ENCODE measurements at regions not wholly inside any gene's neighbourhood (a gene's known extent, or its start where the extent isn't known, plus 50 kb on each side); places are given as distances from the start of the nearest gene placed in this dataset.
"Not testable (repeated sequence)": the region's sequence is repeated elsewhere in the genome, so short reads cannot be mapped to it uniquely, and the experiment has no call there.

DNA sequence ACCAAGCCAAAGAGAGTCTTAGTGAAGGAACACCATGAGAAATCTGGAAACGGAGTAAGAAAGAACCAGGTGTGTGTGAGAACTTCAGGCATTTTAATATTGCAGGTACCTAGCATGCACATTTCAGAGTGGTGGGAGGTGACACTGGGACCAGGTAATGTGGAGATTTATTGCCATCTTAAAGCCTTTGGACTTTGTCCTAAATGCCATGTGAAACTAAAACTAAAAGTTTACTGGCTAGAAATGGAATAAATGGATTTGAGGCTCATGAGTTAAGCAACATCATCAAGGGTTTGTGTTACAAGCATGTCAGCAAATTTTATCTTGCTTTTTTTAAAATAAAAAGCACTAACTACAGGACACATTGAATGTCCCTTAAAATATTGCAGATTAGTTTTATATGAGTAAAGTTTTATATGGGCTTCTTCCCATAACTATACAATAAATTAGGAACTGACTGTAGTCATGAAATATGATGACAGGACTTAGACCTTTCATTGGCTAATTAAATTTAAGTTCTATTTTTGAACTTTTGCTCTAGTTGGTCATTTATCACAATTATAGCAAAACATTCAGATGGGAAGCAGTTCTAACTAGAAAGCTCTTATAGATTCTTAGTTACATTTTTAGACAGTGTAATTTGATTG is 721.1 kb upstream of the NOVA1 start:
- DNase-seq (ENCODE audit: insufficient read length, low spot score) (no peak), FAIRE-seq (no peak)
- no peak for TF ChIP-seq POLR2A (IDR thresholded peaks at IDR 0.05; ENCODE audit: low read depth, low read length)

DNA sequence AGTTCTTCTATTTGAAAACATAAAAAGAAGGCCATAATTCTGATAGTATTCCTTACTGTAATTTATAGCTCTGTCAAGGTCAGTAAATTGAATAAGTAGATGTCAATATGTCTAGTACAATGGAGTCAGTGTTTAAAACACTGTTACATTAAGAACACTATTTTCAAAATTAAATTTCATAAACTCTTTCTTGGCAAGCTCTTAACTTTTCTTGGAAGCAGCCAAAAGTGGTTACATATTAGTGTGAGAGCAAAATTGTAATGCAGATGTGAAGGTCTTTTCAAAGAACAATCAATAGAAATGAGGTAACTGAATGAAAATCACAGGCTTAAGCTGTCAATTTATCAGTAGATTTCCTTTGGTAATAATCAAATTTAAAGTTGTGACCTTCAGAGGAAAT is 722.4 kb upstream of the NOVA1 start:
- no peak for FAIRE-seq
- no peak for DNase-seq (ENCODE audit: insufficient read length, low spot score)
- no peak for TF ChIP-seq POLR2A (IDR thresholded peaks at IDR 0.05; ENCODE audit: low read depth, low read length)

DNA sequence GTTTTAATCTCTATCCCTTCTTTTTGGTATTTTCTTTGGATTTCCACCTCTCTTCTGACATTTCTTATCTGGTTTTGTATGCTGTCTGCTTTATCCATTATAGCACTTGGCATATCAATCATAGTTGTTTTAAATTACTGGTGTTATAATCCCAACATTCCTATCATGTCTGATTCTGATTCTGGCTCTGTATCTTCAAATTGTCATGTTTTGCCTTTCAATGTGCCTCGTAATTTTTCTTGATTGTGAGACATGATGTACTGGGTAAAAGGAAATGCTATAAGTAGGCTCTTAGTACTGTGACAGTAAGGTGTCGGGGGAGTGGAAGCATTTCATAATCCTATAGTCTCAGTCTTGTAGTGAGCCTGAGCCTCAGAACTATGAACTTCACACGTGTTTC is 729.3 kb upstream of the NOVA1 start:
- no peak for DNase-seq (ENCODE audit: insufficient read length, low spot score)
- no peak for TF ChIP-seq POLR2A (IDR thresholded peaks at IDR 0.05; ENCODE audit: low read depth, low read length)
- FAIRE-seq = no peak

DNA sequence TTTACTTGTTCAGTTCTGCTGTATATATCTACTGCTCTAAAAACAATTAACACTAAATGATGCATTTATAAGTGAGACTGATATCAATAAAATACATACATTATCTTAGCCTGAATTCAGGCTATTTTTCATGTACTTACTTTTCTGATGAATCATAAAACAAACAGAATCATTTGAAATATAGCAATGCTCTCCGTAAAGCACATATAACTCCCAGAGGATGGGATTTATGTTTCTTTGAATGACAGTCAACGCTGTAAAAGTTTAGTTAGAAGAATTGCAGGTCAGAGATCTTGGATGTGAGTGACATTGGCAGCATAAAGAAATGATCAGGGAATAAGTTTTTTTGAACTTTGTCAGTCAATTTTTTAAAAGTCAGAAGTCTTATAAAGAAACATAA is 740.2 kb upstream of the NOVA1 start:
- FAIRE-seq = no peak
- no peak for TF ChIP-seq POLR2A (IDR thresholded peaks at IDR 0.05; ENCODE audit: low read depth, low read length)
- no peak for DNase-seq (ENCODE audit: insufficient read length, low spot score)

DNA sequence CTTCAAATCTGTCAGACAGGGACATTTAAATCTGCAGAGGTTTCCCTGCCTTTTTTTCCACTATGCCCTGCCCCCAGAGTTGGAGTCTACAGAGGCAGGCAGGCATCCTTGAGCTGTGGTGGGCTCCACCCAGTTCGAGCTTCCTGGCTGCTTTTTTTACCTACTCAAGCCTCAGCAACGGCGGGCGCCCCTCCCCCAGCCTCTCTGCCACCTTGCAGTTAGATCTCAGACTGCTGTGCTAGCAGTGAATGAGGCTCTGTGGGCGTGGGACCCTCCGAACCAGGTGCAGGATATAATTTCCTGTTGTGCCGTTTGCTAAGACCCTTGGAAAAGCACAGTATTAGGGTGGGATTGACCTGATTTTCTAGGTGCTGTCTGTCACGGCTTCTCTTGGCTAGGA is 765.2 kb upstream of the NOVA1 start:
- not testable (repeated sequence) for FAIRE-seq; DNase-seq (ENCODE audit: insufficient read length, low spot score)

DNA sequence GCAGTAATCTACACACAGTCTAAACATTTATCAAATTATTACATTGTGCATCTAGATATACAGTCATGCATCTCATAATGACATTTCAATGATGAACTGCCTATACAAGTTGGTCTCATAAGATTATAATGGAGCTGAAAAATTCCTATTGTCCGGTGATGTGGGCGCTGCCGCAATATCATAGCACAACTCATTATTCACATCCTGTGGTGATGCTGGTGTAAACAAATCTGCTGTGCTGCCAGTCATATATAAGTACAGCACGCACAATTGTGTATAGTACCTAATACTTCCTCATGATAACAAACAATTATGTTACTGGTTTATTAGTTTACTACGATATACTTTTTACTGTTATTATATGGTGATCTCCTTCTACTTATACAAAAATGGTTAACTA is 768.8 kb upstream of the NOVA1 start:
- FAIRE-seq = no peak
- no peak for DNase-seq (ENCODE audit: insufficient read length, low spot score)
- TF ChIP-seq POLR2A (IDR thresholded peaks at IDR 0.05; ENCODE audit: low read depth, low read length) = no peak

DNA sequence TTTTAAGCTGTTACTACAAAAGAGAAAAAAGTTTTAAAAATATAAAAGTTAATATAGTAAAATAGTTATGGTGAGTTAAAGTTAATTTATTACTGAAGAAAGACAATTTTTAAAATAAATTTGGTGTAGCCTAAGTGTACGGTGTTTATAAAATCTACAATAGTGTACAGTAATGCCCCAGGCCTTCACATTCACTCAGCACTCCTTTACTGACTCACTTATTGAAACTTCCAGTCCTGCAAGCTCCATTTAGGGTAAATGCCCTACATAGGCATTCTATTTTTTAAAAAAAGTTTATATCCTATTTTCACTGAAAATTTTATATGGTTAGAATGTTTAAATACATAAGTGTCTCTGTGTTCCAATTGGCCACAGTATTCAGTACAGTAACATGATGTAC is 769.5 kb upstream of the NOVA1 start:
- FAIRE-seq (no peak), DNase-seq (ENCODE audit: insufficient read length, low spot score) (no peak)
- no peak for TF ChIP-seq POLR2A (IDR thresholded peaks at IDR 0.05; ENCODE audit: low read depth, low read length)

DNA sequence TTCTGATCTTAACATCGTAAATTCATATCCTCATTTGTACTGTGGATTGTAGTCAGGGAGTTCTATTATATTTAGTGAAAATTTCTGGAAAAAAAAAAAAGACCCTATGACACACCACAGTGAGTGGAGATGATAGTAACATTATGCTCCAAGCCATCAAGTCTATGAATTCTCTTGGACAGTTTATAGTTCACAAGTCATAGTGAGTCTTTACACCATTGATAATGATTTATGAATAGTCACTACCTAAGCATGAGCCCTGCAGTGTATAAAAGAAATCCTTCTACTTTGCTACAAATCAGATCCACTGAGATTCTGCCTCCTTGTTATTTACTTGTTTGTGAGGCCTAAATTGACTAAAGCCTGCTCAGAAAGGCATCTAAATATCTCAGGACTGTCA is 772.2 kb upstream of the NOVA1 start:
- DNase-seq (ENCODE audit: insufficient read length, low spot score) (no peak), FAIRE-seq (no peak)
- no peak for TF ChIP-seq POLR2A (IDR thresholded peaks at IDR 0.05; ENCODE audit: low read depth, low read length)

DNA sequence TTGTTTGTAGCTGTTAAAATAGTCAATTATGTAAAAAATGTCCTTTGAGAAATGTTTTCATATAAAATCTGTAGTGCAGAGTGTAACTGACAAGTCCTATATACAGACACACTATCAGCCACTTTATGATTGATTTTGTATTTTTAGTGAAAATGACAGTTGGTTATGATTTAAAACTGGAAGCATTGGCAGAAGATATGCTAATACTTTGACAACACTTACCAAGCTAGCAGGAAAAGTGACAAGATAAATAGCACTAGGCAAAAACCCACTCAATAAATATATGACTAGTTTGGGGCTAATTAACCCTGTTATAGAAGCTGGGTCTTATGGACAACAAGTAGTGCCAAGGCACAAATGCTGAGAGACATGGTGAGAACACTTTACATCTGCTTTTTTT is 772.9 kb upstream of the NOVA1 start:
- no peak for FAIRE-seq
- no peak for TF ChIP-seq POLR2A (IDR thresholded peaks at IDR 0.05; ENCODE audit: low read depth, low read length)
- DNase-seq (ENCODE audit: insufficient read length, low spot score) = no peak

DNA sequence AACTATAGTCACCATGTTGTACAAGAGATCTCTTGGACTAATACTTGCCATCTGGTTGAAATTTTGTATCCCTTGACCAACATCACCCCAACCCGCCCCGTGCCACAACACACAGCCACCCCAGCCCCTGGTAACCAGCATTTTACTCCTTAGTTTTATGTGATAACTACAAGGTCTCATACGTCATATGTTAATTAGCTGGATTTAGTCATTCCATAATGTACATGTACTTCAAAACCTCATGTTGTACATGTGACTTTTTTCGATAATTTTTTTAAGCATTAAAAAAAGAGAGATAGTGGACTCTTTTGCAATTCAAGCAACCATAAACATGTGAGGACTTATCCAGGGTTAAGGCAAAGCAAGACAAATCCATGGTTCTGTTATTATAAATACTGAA is 773.4 kb upstream of the NOVA1 start:
- FAIRE-seq = no peak
- DNase-seq (ENCODE audit: insufficient read length, low spot score) = no peak
- no peak for TF ChIP-seq POLR2A (IDR thresholded peaks at IDR 0.05; ENCODE audit: low read depth, low read length)

DNA sequence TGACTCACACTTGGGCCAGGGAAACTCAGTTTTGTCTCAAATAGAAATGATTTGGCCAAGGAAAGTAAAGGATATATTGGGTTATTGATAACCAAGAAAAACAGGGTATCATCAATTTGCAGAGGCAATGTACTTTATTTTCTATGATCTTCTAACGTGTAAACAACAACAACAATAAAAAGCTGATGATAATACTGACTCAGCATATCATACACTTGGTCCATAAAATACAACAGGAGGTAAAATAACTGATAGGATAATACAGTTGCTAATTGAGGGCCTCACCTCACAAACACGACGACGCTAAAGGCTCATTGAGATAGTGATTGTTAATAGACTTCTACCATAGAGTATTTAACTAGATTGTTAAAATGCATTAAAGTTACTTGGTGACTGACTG is 774.0 kb upstream of the NOVA1 start:
- DNase-seq (ENCODE audit: insufficient read length, low spot score) (no peak), FAIRE-seq (no peak)
- no peak for TF ChIP-seq POLR2A (IDR thresholded peaks at IDR 0.05; ENCODE audit: low read depth, low read length)

DNA sequence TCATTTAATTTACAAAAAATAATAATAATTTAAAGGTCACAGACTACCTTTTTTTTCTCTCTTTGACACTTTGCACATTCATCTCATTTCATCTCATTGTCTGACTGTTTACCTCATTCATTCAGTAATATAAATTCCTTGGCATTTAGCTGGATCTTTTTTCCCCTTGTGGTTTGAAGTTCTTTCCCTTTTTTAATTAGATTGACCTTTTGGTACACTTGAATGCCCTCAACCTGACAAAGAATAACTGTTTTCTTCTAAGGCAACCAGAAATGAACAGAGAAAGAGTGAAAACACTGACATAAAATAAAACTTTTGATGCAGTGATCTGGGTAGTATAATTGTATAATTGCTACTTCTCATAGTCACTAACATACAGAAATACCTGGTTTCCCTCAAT is 774.9 kb upstream of the NOVA1 start:
- no peak for FAIRE-seq

DNA sequence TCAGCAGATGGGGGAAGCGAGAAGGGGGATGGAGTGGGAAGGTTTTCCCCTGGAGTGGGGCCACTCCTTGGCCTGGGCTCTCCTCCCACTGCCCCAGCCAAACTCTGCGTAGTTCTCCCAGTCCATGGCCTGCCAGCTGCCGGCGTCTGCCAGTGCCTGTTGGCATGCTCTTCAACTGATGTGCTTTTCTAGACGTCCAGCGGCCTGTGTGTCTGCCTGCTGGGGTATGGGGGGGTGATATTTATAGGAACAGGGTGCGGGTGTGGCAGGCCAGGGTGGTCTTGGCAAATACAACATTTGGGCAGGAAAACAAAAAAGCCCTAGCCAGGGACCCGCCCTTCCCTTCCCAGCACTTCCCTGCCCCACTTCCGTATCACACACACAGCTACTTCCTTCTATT is 786.3 kb upstream of the NOVA1 start:
- DNase-seq (ENCODE audit: insufficient read length, low spot score) (no peak), FAIRE-seq (no peak)
- TF ChIP-seq POLR2A (IDR thresholded peaks at IDR 0.05; ENCODE audit: low read depth, low read length) = no peak

More for the DNA sequence above, 774.9 kb upstream of the NOVA1 start:
- TF ChIP-seq POLR2A (IDR thresholded peaks at IDR 0.05; ENCODE audit: low read depth, low read length) = no peak
- no peak for DNase-seq (ENCODE audit: insufficient read length, low spot score)

DNA sequence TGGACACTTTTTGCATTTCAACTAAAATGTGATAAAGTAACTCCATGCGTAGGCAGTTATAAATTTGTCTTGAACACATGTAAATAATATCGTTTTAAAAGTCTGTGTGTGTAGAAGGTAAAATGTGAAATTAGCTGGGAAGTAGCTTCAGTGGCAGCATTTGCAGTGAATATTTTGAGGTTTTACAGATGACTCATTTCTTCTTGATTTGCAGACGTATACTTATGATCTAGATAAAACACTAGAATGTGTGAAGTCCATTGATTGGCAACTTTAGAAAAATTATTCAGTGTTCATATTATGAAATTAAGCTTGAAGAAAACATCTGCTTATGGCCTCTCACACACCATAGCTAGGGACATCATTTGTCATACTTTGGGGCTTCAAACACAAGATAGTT is 788.6 kb upstream of the NOVA1 start:
- FAIRE-seq = no peak

DNA sequence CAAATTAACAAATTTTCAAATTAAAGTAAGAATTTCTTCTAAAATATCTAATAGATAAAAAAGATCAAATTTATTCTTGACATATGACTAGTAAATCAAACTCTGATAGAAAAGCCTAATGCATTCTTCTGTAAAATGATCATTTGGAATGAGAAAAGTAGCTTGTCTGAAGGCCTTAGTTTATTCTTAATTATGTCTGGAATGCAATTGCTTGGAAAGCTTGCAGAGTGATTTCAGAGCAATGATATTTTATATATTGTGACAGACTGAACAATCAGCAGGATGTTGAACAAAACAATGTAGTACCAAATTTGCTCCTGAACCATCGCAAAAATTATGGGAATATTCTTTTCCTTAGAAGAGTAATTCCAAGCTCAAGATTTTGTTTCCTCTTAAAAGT is 789.6 kb upstream of the NOVA1 start:
- TF ChIP-seq POLR2A (IDR thresholded peaks at IDR 0.05; ENCODE audit: low read depth, low read length) = no peak
- DNase-seq (ENCODE audit: insufficient read length, low spot score) = no peak

More for the DNA sequence above, 788.6 kb upstream of the NOVA1 start:
- DNase-seq (ENCODE audit: insufficient read length, low spot score) = no peak
- TF ChIP-seq POLR2A (IDR thresholded peaks at IDR 0.05; ENCODE audit: low read depth, low read length) = no peak

DNA sequence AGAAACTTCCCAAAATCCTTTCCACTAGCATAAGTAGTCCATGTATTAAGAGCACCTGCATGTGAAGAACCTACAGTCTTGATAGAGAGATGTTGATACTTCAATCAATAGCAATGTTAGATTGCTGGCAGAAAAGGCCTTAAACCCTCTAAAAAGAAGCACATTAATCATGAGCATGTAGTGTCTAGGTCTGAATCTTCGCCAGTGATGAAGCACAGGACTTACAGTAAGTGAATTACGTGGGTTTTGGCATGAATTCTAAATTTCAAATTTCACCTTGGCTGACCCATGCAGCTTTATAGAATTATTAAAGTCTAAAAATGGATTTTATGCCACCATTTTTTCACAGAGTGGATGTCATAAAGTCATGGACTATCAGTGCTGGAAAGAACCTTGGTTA is 791.6 kb upstream of the NOVA1 start:
- no peak for TF ChIP-seq POLR2A (IDR thresholded peaks at IDR 0.05; ENCODE audit: low read depth, low read length)
- DNase-seq (ENCODE audit: insufficient read length, low spot score) (no peak), FAIRE-seq (no peak)

More for the DNA sequence above, 789.6 kb upstream of the NOVA1 start:
- FAIRE-seq = no peak

Measured in H54 (cell line).